K562 (cell line): ENCODE measurements at regions not wholly inside any gene's neighbourhood (a gene's known extent, or its start where the extent isn't known, plus 50 kb on each side); places are given as distances from the start of the nearest gene placed in this dataset.

Experiments used
- ATAC-seq: fragments of 200-7000 bp; cut with Tn5 transposase; 3 replicates; pipeline ENCODE4 v1.9.1; 2020; ENCODE audit warnings: moderate library complexity
- BruUV-seq: library from RNA; stranded (reverse); fragments of 400-500 nt; replicated peaks from 2 replicates; lab custom pipeline; 2021; lab: Mats Ljungman, UMichigan
- CTCF ChIA-PET: fragments of 300-600 bp; formaldehyde crosslinking; extraction: SDS; loops from one replicate; lab custom pipeline; 2021; ENCODE audit warnings: low intra/inter-chr PET ratio; lab: Yijun Ruan, JAX
- POLR2A ChIA-PET: fragments of 300-600, 350-650 bp; sonication (Branson Sonifier 250); formaldehyde crosslinking; extraction: SDS; loops from one replicate; lab custom pipeline; 2021; ENCODE audit warnings: antibody characterized with exemption, inconsistent platforms; lab: Yijun Ruan, JAX
- DNase-seq, 4 experiments: peaks; one replicate each; pipeline versions ENCODE4 v3.0.0 to v3.0.0-alpha.2; 2011 to 2018; ENCODE audit warnings: low spot score in 3 of 4, mixed read lengths in 3 of 4; ENCODE audit errors: extremely low read depth in 1 of 4
- FAIRE-seq: peaks from 2 replicates; lab custom pipeline; 2011; peaks lifted over from hg19 to GRCh38; lab: Jason Lieb, UNC
- H2AFZ ChIP-seq: 2 replicates; pipeline ENCODE4 v1.6.0; 2011; ENCODE audit warnings: low read depth, low read length, control low read depth, inconsistent platforms
- H3K27ac ChIP-seq: fragments of 200-600 bp; 3 replicates; pipeline ENCODE4 v1.8.0; 2011; ENCODE audit warnings: low read depth, mild to moderate bottlenecking, control low read depth, inconsistent platforms, low read length, moderate library complexity, mixed read lengths; ENCODE audit errors: extremely low read depth
- H3K27me3 ChIP-seq, 2 experiments: fragments of 300-600 bp in 1 of 2; 2 replicates in 1 of 2; 3 replicates in 1 of 2; pipeline versions ENCODE4 v1.6.0 to v1.8.0; 2011; ENCODE audit warnings: inconsistent platforms in 2 of 2, low read length in 2 of 2, mild to moderate bottlenecking in 1 of 2, mixed read lengths in 1 of 2, moderate library complexity in 1 of 2; ENCODE audit not compliant: control insufficient read depth in 2 of 2, insufficient read depth in 2 of 2
- H3K36me3 ChIP-seq: fragments of 300-600 bp; 3 replicates; pipeline ENCODE4 v1.8.0; 2011; ENCODE audit warnings: mild to moderate bottlenecking, low read length, inconsistent platforms; ENCODE audit not compliant: control insufficient read depth, insufficient read depth
- H3K4me1 ChIP-seq, 2 experiments: fragments of 200-600 bp in 1 of 2; replicated peaks in 1 of 2; 2 replicates in 1 of 2; 3 replicates in 1 of 2; pipeline versions ENCODE4 v1.5.1 to v1.8.0; 2011; ENCODE audit warnings: inconsistent platforms in 2 of 2, low read length in 2 of 2, mild to moderate bottlenecking in 1 of 2, mixed read lengths in 1 of 2, moderate library complexity in 1 of 2; ENCODE audit not compliant: control insufficient read depth in 2 of 2, insufficient read depth in 2 of 2
- H3K4me2 ChIP-seq: 2 replicates; pipeline ENCODE4 v1.6.1; 2011; ENCODE audit warnings: low read length, control low read depth, inconsistent platforms, mixed read lengths; ENCODE audit not compliant: insufficient read depth
- H3K4me3 ChIP-seq: fragments of 200-600 bp; sonication (generic), shearing (Covaris generic); 2 replicates; pipeline ENCODE4 v1.5.1; 2016; ENCODE audit warnings: control low read depth, inconsistent platforms
- H3K79me2 ChIP-seq: fragments of 200-600 bp; 3 replicates; pipeline ENCODE4 v1.8.0; 2011; ENCODE audit warnings: low read length, inconsistent platforms; ENCODE audit not compliant: control insufficient read depth, insufficient read depth
- H3K9ac ChIP-seq, 2 experiments: 2 replicates each; pipeline versions ENCODE4 v1.6.0 to v1.6.1; 2011; ENCODE audit warnings: low read depth in 2 of 2, low read length in 2 of 2, control low read depth in 1 of 2, inconsistent platforms in 1 of 2, mild to moderate bottlenecking in 1 of 2, mixed read lengths in 1 of 2; ENCODE audit not compliant: insufficient read depth in 1 of 2
- H3K9me1 ChIP-seq: one replicate; pipeline ENCODE4 v1.6.0; 2011; ENCODE audit warnings: inconsistent platforms, mild to moderate bottlenecking, low read length, moderate library complexity; ENCODE audit not compliant: control insufficient read depth, insufficient read depth
- H3K9me3 ChIP-seq: replicated peaks from 2 replicates; pipeline ENCODE4 v1.5.1; 2011; ENCODE audit warnings: low read depth, low read length, inconsistent platforms; ENCODE audit not compliant: control insufficient read depth, insufficient read depth
- H4K20me1 ChIP-seq: replicated peaks from 2 replicates; pipeline ENCODE4 v1.6.1; 2011; ENCODE audit warnings: low read length, inconsistent platforms, mixed read lengths; ENCODE audit not compliant: control insufficient read depth, insufficient read depth
- DPF2 ChIP-seq: fragments of 450-650 bp; IDR thresholded peaks from 2 replicates; pipeline ENCODE4 v1.6.1; 2016
- ELF2 ChIP-seq: fragments of 250-450 bp; sonication (Bioruptor Pico); IDR thresholded peaks from 2 replicates; pipeline ENCODE4 v1.5.0; 2021; ENCODE audit warnings: mild to moderate bottlenecking
- HIVEP1 ChIP-seq: fragments of 250-450 bp; sonication (Bioruptor Pico); IDR thresholded peaks from 2 replicates; pipeline ENCODE4 v1.4.0; 2020; ENCODE audit warnings: mild to moderate bottlenecking
- TCF3 ChIP-seq: sonication (generic); formaldehyde crosslinking; IDR thresholded peaks from 2 replicates; pipeline ENCODE4 v1.4.0; 2020; ENCODE audit warnings: mild to moderate bottlenecking, missing genetic modification reagents
- ZKSCAN3 ChIP-seq: fragments of 250-450 bp; sonication (Bioruptor Pico); IDR thresholded peaks from 2 replicates; pipeline ENCODE4 v1.4.0; 2020
- WGBS: fragments of 100-300 bp; shearing (Covaris generic); methylation state at CpG from one replicate; pipeline ENCODE4 v1.1.6; 2016; ENCODE audit warnings: low coverage, mixed read lengths; ENCODE audit not compliant: insufficient coverage; ENCODE audit errors: missing lambda C conversion rate; 5-methylcytosine and 5-hydroxymethylcytosine counted together
- in situ Hi-C: fragments of 300-500 bp; cut with MboI; formaldehyde crosslinking; loops from 4 replicates; pipeline ENCODE4 v1.15.0; 2018; ENCODE audit warnings: inconsistent platforms, mixed read lengths
- intact Hi-C: fragments of 100-400 bp; cut with micrococcal nuclease; formaldehyde crosslinking; loops from 2 replicates; pipeline ENCODE4 v1.14.2; 2022
- TF ChIP-seq, protein P1 (sequence below): fragments of 250-450 bp; sonication (Bioruptor Pico); IDR thresholded peaks from 2 replicates; pipeline ENCODE4 v1.4.0; 2020; ENCODE audit warnings: mild to moderate bottlenecking, moderate library complexity
- TF ChIP-seq, protein P2 (sequence below): fragments of 250-450 bp; sonication (Bioruptor Pico); IDR thresholded peaks from 2 replicates; pipeline ENCODE4 v1.4.0; 2020

DNA sequence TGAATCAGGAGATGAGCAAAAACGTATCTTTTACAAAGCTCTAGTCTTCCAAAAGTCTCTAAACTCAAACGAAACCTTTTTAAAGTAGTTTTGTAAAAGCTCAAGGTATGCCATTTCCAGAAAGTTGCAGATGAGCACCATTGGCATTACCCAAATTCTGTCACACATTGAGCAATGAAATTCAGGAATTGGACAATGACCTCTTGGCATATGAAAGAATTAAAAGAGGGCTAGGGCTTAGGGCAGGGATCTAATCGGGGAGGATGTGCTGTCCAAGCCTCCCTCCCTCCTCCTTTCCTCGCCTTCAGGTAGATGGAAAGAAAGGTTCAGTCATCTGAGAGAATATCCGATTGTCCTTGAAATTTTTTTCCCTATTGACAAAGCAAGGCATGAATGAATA lies 133.1 kb upstream of the CPNE4 start (continued):
- TF ChIP-seq, protein P1, sequence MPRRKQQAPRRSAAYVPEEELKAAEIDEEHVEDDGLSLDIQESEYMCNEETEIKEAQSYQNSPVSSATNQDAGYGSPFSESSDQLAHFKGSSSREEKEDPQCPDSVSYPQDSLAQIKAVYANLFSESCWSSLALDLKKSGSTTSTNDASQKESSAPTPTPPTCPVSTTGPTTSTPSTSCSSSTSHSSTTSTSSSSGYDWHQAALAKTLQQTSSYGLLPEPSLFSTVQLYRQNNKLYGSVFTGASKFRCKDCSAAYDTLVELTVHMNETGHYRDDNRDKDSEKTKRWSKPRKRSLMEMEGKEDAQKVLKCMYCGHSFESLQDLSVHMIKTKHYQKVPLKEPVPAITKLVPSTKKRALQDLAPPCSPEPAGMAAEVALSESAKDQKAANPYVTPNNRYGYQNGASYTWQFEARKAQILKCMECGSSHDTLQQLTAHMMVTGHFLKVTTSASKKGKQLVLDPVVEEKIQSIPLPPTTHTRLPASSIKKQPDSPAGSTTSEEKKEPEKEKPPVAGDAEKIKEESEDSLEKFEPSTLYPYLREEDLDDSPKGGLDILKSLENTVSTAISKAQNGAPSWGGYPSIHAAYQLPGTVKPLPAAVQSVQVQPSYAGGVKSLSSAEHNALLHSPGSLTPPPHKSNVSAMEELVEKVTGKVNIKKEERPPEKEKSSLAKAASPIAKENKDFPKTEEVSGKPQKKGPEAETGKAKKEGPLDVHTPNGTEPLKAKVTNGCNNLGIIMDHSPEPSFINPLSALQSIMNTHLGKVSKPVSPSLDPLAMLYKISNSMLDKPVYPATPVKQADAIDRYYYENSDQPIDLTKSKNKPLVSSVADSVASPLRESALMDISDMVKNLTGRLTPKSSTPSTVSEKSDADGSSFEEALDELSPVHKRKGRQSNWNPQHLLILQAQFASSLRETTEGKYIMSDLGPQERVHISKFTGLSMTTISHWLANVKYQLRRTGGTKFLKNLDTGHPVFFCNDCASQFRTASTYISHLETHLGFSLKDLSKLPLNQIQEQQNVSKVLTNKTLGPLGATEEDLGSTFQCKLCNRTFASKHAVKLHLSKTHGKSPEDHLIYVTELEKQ: no peak

DNA sequence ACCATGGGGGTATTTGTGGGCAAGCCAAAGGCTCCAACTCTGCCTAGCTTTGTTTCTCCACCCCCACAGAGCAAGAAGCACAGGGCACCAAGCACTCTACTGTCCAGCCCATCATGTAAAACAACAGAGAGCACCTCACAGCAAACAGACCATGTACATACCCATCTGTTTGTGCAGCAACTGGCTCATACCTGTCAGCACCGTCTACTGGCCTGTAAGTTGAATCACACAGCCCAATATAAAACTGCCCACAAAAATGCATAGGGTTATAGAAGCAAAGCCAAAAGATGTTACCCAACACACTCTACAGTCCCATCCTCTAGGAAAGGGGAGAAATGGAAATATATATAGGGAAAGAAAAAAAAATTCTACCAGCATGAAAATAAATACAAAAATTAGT lies 139.7 kb upstream of the CPNE4 start:
- Histone ChIP-seq H2AFZ (no peak overlapping the region), H3K9ac (no peak overlapping the region), H3K4me3 (no peak overlapping the region), H3K4me1 (no peaks in the 10 kb centered on the region), H3K79me2 (no peaks in the 10 kb centered on the region), H3K4me2 (no peak overlapping the region), H3K9me3 (no peaks in the 10 kb centered on the region), H3K36me3 (no peaks in the 10 kb centered on the region), H3K27ac (no peak overlapping the region), H3K9me1 (no peaks in the 10 kb centered on the region), H4K20me1 (no peaks in the 10 kb centered on the region), H3K27me3 (no peaks in the 10 kb centered on the region)
- intact Hi-C loops: no loop called here
- ChIA-PET CTCF (no interaction called here), POLR2A (no interaction called here)
- DNase-seq (no peak), FAIRE-seq (no peak), ATAC-seq (no peak)
- in situ Hi-C loops: no loop called here
- BruUV-seq: no TSS peak
- WGBS: 0% methylated on average over 1 of the region's 1 CpG
- TF ChIP-seq, protein P2, sequence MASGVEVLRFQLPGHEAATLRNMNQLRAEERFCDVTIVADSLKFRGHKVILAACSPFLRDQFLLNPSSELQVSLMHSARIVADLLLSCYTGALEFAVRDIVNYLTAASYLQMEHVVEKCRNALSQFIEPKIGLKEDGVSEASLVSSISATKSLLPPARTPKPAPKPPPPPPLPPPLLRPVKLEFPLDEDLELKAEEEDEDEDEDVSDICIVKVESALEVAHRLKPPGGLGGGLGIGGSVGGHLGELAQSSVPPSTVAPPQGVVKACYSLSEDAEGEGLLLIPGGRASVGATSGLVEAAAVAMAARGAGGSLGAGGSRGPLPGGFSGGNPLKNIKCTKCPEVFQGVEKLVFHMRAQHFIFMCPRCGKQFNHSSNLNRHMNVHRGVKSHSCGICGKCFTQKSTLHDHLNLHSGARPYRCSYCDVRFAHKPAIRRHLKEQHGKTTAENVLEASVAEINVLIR (CRISPR knock-in tag): no peak
- no peak for TF ChIP-seq ZKSCAN3 (CRISPR knock-in tag)
- TF ChIP-seq ELF2 (CRISPR knock-in tag): no peak
- no peak for TF ChIP-seq TCF3 (CRISPR knock-in tag)
- no peak for TF ChIP-seq DPF2
- no peak for TF ChIP-seq HIVEP1 (CRISPR knock-in tag)
